HG03565 (cell line): ENCODE measurements at regions not wholly inside any gene's neighbourhood (a gene's known extent, or its start where the extent isn't known, plus 50 kb on each side); places are given as distances from the start of the nearest gene placed in this dataset.
"Not testable (repeated sequence)": the region's sequence is repeated elsewhere in the genome, so short reads cannot be mapped to it uniquely, and the experiment has no call there.

Source experiments
- ATAC-seq: cut with Tn5 transposase; IDR thresholded peaks from one replicate; pipeline ENCODE4 v1.9.1; 2021; ENCODE audit warnings: mild to moderate bottlenecking, moderate library complexity; ENCODE audit not compliant: unreplicated experiment

DNA sequence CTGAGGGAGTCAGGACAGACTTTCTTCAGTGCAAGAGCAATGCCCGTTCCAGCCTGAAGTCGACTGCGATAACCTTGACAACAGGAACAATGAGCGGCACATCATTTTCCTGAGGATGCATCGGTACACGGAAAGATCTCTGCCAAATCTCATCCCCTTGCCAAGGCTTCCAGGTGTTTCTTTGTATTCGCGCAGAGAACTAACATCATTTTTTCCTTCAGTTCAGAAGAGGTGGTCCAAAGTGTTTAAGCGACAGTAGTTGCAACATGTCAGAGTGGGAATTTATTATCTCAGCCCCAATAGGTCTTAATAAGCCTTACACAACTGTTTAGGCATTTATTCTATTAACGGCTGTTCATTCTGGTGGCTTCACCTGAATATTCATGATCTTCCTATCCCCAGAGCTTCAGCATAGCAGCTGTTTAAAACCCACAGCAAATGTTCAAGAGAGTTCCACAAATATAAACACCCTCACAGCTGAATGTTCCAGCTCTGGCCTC is 129.7 kb upstream of the NFIA start:
- no peak for ATAC-seq

GRCh38 chr1:60950224-60951063 is 131.9 kb upstream of the NFIA start:
- no peak for ATAC-seq

GRCh38 chr1:60949826-60950197 is 132.5 kb upstream of the NFIA start:
- ATAC-seq: no peak

DNA sequence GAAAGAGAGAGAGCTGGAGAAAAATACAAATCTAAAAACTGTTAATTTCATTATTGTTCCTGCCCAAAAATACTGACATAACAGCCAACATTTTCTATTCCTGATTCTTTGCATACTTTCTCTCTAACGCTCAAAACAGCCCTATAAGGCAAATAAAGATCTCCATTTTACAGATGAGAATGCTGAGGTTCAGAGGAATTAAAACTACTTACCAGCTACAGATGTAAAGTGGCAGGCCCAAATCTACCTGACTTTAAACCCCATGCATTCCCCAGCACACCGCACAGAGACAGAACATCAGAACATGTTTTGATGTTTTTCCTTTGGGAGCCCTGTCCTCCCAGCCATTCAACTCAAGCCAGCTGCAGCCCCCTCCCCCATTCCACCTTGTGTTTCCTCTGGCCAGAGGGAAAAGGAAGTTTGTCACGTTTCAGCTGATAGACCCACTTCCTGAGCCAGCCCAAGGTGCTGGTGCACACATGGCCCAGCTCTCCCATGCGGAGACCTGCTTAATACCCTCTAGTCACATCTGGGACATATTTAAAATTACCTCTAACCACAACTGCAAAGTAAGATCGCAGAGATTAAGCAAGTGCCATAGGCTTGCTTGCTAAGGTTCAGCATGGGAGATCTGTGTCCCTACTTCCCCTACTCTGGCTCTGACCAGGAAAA is 133.1 kb upstream of the NFIA start:
- ATAC-seq: no peak

DNA sequence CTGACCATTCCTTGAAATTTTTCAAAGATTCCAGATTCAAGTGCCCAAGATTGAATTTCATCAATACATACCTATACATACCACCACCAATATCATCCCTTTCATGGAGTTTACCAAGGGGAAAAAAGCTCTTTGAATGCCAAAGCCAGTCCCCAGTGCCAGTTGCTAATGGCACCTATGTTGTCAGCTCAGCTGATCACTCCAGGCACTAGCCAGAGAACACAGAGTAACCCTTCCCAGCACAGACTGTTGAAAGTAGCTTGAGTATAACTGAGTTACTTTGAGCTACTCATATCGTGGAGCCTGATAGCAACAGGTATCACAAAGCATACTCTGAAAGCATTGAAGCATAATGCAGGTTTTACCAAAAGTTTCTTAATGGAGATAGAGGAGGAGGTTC is 133.9 kb upstream of the NFIA start:
- ATAC-seq: no peak

DNA sequence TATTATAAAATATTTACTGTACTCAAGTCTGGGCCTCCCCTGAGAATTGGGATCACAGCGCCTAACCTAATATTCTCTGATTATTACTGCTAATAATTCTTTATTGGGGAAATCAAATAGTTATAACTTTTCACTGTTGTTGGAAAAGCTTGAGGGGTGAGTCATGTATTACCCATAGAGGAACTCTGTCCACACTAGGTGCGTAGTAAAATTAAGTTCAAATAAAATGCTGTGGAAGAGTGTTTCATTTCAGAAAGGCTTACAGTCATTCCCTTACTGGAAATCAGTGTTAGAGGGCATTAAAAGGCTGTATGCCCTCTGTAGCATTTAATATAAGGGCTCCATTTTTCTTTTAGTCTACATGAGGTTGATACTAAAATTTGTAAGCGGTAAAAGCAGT is 135.0 kb upstream of the NFIA start:
- no peak for ATAC-seq

DNA sequence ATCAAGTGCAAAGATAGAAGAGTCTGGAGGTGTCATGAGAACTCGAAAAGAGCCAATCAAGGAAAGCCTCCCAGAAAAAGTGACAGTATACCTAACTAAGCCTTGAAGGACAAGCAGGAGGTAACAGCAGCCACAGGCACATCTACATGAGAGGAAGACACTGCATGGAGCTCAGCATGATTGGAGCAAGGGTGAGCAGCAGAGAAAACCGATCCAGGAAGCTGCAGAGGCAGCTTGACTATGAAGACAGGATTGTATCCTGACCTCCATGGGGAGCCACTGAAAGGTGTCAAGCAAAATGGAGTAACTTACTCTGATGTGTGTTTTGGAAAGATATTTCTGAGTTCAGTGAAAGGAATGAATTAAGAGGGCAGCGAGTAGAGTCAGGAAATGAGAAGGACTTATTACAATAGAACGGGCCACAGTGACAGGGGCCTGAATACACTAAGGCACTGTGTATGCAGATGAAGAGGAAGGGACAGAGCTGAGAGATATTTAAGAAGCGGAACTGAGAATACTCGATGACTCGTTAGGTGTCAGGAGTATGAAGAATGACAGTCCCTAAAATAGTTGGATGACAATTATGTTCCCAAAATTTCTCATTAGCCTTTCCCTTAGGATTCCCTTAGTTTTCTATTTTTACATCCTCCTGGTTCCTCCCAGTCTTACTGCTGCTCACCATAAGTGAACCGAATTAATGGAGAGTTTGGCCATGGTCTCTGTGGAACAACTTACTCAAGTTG is 139.3 kb upstream of the NFIA start:
- peak; percentile 95 for ATAC-seq

- ATAC-seq: no peak
These were observed 140.1 kb upstream of the NFIA start for GRCh38 chr1:60942291-60942690.

DNA sequence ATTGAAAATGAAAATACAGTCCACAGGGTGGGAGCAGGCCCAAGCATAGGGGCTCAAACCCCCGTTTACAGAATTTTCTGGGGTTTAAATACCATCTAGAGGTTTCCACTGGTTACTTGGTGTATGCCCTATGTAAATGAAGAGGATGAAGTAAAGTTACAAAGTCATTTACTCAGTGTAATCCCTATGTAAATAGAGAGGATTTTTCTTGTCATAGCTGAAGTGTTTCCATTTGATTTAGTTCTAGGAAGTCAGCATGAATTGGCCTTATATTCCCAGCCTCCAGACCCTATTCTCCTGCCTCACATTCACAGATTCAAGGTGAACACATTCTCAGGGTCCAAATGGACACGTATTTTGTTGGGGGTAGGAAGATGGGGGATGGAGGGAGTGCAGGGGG is 141.7 kb upstream of the NFIA start:
- ATAC-seq: not testable (repeated sequence)

GRCh38 chr1:60937720-60938119 is 144.6 kb upstream of the NFIA start:
- no peak for ATAC-seq

GRCh38 chr1:60936591-60937342 is 145.6 kb upstream of the NFIA start:
- ATAC-seq: no peak

DNA sequence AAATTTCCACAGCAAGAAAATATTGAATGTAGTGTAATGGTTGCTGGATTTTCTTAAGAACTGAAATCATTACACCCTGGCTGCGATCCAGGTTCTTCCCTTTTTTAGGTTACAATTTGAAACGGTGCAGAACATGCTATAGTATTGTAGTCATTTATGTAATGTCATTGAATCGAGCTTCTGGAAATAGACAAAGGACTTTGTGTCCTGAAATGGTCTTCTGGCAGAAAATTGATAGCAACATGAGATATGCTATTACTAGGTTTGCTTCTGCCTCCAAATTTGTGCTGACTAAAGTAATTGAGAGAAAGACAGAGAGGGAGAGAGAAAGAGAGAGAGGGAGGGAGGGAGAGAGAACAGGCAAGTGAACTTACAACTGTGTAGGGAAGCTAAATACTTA is 146.2 kb upstream of the NFIA start:
- no peak for ATAC-seq

DNA sequence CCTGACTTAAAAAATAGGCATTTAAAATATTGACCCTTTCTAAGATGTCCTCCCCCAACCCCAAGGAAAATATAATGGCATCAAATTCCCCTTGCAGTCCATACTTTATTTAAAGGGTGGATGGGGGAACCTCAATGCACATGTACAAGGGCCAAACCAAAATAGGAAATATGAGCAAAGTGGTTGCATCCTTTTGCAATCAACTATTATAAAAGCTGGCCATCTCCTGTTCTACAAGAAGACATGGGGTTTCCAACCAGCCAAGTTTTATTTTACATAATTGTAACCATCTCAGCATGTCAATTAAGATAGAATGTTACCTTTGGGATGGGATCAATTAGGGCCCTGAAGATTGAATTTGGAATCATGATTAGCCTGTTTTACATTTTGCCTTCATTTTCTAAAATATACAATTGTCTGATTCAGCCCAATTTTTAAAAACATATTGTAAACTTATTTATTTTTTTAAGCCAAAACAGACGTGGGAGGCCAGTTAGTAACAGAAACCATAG is 146.7 kb upstream of the NFIA start:
- ATAC-seq: no peak

GRCh38 chr1:60930130-60930529 is 152.2 kb upstream of the NFIA start:
- ATAC-seq: no peak

GRCh38 chr1:60924964-60925798 is 157.2 kb upstream of the NFIA start:
- no peak for ATAC-seq

- ATAC-seq: no peak
These were observed 158.2 kb upstream of the NFIA start for GRCh38 chr1:60924165-60924564.

- no peak for ATAC-seq
These were observed 158.8 kb upstream of the NFIA start for GRCh38 chr1:60923389-60924087.

DNA sequence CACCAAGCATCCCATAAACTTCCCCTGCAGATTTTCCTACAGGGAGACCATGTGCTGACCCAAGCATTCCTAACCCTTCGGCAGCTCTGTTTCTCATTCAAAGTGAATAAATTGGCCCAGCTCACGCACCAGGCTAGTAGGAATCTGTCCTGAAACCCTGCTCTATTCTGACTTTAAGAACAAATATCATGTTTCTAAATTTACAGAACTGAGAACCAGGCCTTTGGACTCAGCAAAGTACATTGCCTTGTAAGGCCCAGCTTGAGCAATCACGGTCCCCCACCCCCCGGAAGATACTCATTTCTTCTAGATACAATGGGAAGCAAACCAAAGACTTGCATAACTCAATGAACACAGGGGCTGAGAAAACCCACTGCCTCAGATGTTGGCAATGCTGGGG is 160.1 kb upstream of the NFIA start:
- ATAC-seq: no peak

- no peak for ATAC-seq
These were observed 161.2 kb upstream of the NFIA start for GRCh38 chr1:60921175-60921574.
